ENCODE measurements at regions not wholly inside any gene's neighbourhood (a gene's known extent, or its start where the extent isn't known, plus 50 kb on each side); places are given as distances from the start of the nearest gene placed in this dataset.

DNA sequence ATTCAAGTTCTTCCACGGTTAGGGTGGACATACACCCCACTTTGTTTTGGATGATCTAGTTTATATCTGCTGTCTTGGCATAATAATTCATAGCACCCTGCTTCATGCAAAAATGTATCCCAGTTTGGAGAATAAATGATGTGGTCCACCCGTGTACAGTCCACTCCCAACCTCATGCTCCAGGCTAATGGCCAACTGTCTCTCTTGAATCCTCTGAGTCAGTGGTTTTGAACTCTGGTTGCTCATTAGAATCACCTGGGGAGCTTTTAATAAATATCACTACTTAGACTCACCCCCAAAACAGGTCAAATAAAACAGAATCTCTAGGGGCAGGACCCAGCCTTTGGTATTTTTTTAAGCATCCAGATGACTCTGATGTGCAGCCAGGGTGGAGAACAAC is 78.5 kb downstream of the SDC1 start:
- H3K56ac ChIP-seq (ENCODE audit: low read length) = no peak overlapping the region
- no peak overlapping the region for H3K4me3 ChIP-seq (ENCODE audit: low read length)
- WGBS (ENCODE audit: extremely low coverage, insufficient coverage, low lambda C conversion rate) = no CpG with 5 or more reads among the region's 2 CpGs
- H3K27me3 ChIP-seq (ENCODE audit: insufficient read depth, low read length, poor library complexity) = no peaks in the 10 kb centered on the region
- H3K79me2 ChIP-seq (ENCODE audit: control insufficient read depth, insufficient read depth, low read length) = no peaks in the 10 kb centered on the region
- no peak overlapping the region for H2BK15ac ChIP-seq (replicated peaks; ENCODE audit: low read depth)
- H3K18ac ChIP-seq (ENCODE audit: low read length) = no peak overlapping the region
- H2BK5ac ChIP-seq (ENCODE audit: low read length) = no peak overlapping the region
- H3K4ac ChIP-seq (ENCODE audit: low read depth, low read length) = no peak overlapping the region
- no peak overlapping the region for H4K5ac ChIP-seq (ENCODE audit: low read length)
- H3K36me3 ChIP-seq (ENCODE audit: control insufficient read depth, insufficient read depth, low read length) = no peaks in the 10 kb centered on the region
- H3K23ac ChIP-seq (ENCODE audit: low read length) = no peak overlapping the region
- no peak overlapping the region for H3K4me2 ChIP-seq (ENCODE audit: low read length)
- H2AK5ac ChIP-seq (ENCODE audit: low read length) = no peak overlapping the region
- peaks cover 15% of the 10 kb centered on the region for H3K4me1 ChIP-seq (ENCODE audit: control insufficient read depth, low read depth, low read length)
- no peaks in the 10 kb centered on the region for H3K79me1 ChIP-seq (ENCODE audit: low read length)
- H2BK120ac ChIP-seq (ENCODE audit: low read depth, low read length) = no peak overlapping the region
- no peak for DNase-seq
- no peak overlapping the region for H4K8ac ChIP-seq (ENCODE audit: low read depth, low read length)
- no peak overlapping the region for H3K27ac ChIP-seq (ENCODE audit: low read depth, low read length)
- H3K9ac ChIP-seq (ENCODE audit: low read length) = no peak overlapping the region

DNA sequence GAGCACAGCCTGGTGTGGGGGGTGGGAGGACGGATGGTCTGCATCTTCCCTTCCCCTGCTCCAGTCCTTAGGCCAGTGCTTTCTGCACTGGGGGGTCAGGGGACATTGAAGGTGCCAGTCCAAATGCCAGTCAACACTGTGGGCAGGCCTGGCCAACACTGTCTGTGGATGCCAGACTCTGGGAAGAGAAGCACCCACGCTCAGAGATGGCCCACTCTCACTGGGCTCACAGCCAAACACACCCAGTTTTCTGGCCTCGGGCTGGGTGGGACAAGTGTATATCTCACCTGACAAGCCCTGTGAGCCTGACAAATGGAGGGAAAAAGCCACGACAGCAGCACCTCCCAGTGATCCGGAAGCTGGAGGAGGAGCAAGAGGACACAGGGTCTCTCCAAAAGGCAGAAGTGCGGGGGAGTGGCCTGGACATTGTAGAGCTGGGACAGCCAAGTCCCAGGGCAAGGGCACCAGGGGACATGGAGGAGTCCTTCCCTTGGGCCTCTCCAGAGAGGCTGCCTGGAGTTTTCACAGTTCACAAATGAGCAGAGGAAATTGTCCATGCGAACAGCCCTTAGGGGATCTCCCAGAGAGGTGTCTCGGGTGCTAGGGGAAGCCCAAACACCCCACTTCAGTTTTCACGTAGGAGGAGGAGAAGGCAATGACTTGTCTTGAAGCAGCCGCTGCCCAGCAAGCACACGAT is 79.3 kb downstream of the SDC1 start:
- Histone ChIP-seq H3K56ac (ENCODE audit: low read length) (peak overlapping the region; percentile 19), H4K5ac (ENCODE audit: low read length) (no peak overlapping the region), H2AK5ac (ENCODE audit: low read length) (no peak overlapping the region), H4K8ac (ENCODE audit: low read depth, low read length) (no peak overlapping the region), H3K36me3 (ENCODE audit: control insufficient read depth, insufficient read depth, low read length) (no peaks in the 10 kb centered on the region), H3K79me1 (ENCODE audit: low read length) (no peaks in the 10 kb centered on the region), H3K4me2 (ENCODE audit: low read length) (no peak overlapping the region), H3K4me1 (ENCODE audit: control insufficient read depth, low read depth, low read length) (peaks cover 11% of the 10 kb centered on the region), H2BK15ac (replicated peaks; ENCODE audit: low read depth) (no peak overlapping the region), H3K27ac (ENCODE audit: low read depth, low read length) (no peak overlapping the region), H3K9ac (ENCODE audit: low read length) (no peak overlapping the region), H2BK120ac (ENCODE audit: low read depth, low read length) (no peak overlapping the region), H3K18ac (ENCODE audit: low read length) (no peak overlapping the region), H3K23ac (ENCODE audit: low read length) (no peak overlapping the region), H3K27me3 (ENCODE audit: insufficient read depth, low read length, poor library complexity) (no peaks in the 10 kb centered on the region), H3K79me2 (ENCODE audit: control insufficient read depth, insufficient read depth, low read length) (no peaks in the 10 kb centered on the region), H3K4me3 (ENCODE audit: low read length) (no peak overlapping the region), H2BK5ac (ENCODE audit: low read length) (no peak overlapping the region), H3K4ac (ENCODE audit: low read depth, low read length) (no peak overlapping the region)
- no CpG with 5 or more reads among the region's 11 CpGs for WGBS (ENCODE audit: extremely low coverage, insufficient coverage, low lambda C conversion rate)
- DNase-seq = peak; percentile 59

DNA sequence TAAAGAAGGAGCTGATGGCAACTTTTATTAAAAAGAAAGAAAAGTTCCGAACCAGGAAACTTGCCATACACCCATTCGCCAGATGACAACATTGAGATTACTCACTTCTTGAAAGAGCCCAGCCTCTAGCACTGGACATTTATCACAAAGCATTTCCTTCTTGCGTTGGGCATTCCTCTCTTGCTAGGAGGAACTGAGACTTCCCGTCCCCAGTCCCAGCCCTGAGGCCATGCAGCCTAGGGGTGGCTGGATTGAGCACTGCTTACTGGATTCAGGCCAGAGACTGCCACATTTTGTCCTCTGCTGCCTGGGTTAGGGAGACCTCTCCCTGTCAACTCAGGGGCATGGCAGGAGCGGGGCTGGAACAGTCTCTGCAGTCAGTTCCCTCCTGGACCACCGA is 80.1 kb downstream of the SDC1 start:
- H4K5ac ChIP-seq (ENCODE audit: low read length) = no peak overlapping the region
- no peak overlapping the region for H3K27ac ChIP-seq (ENCODE audit: low read depth, low read length)
- H3K4me1 ChIP-seq (ENCODE audit: control insufficient read depth, low read depth, low read length) = peaks cover 11% of the 10 kb centered on the region
- no peak overlapping the region for H3K9ac ChIP-seq (ENCODE audit: low read length)
- no CpG with 5 or more reads among the region's 6 CpGs for WGBS (ENCODE audit: extremely low coverage, insufficient coverage, low lambda C conversion rate)
- no peak overlapping the region for H3K56ac ChIP-seq (ENCODE audit: low read length)
- H3K4me2 ChIP-seq (ENCODE audit: low read length) = no peak overlapping the region
- no peak overlapping the region for H3K18ac ChIP-seq (ENCODE audit: low read length)
- no peak overlapping the region for H2AK5ac ChIP-seq (ENCODE audit: low read length)
- no peak overlapping the region for H2BK15ac ChIP-seq (replicated peaks; ENCODE audit: low read depth)
- no peaks in the 10 kb centered on the region for H3K79me1 ChIP-seq (ENCODE audit: low read length)
- H3K27me3 ChIP-seq (ENCODE audit: insufficient read depth, low read length, poor library complexity) = no peaks in the 10 kb centered on the region
- no peak overlapping the region for H3K4ac ChIP-seq (ENCODE audit: low read depth, low read length)
- no peaks in the 10 kb centered on the region for H3K36me3 ChIP-seq (ENCODE audit: control insufficient read depth, insufficient read depth, low read length)
- H4K8ac ChIP-seq (ENCODE audit: low read depth, low read length) = no peak overlapping the region
- H3K79me2 ChIP-seq (ENCODE audit: control insufficient read depth, insufficient read depth, low read length) = no peaks in the 10 kb centered on the region
- H2BK120ac ChIP-seq (ENCODE audit: low read depth, low read length) = no peak overlapping the region
- H3K4me3 ChIP-seq (ENCODE audit: low read length) = no peak overlapping the region
- no peak overlapping the region for H3K23ac ChIP-seq (ENCODE audit: low read length)
- H2BK5ac ChIP-seq (ENCODE audit: low read length) = no peak overlapping the region
- DNase-seq = no peak

DNA sequence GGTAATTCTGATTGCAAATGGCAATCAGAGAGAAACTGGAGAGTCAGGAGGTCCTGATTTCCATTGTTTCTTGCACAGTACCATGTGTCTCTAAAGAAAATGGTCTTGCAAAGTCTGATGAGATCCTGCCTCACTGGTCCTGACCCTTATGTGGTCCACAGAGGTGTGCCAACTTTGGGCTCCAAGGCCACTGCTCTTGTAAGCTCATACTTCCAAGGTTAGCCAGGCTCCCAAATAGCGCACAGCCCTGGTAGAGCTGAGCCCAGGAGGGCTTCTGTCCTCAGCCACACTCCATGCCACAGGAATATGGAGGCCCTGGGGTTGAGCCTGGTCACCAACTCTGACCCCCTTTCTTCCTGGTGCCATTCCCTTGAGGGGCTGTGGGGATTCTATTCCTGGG is 80.7 kb downstream of the SDC1 start:
- Histone ChIP-seq H3K9ac (ENCODE audit: low read length) (no peak overlapping the region), H4K8ac (ENCODE audit: low read depth, low read length) (no peak overlapping the region), H3K36me3 (ENCODE audit: control insufficient read depth, insufficient read depth, low read length) (no peaks in the 10 kb centered on the region), H3K4me3 (ENCODE audit: low read length) (no peak overlapping the region), H2BK5ac (ENCODE audit: low read length) (no peak overlapping the region), H3K56ac (ENCODE audit: low read length) (no peak overlapping the region), H3K23ac (ENCODE audit: low read length) (no peak overlapping the region), H2AK5ac (ENCODE audit: low read length) (no peak overlapping the region), H3K4me1 (ENCODE audit: control insufficient read depth, low read depth, low read length) (peaks cover 8% of the 10 kb centered on the region), H4K5ac (ENCODE audit: low read length) (no peak overlapping the region), H3K4ac (ENCODE audit: low read depth, low read length) (no peak overlapping the region), H3K18ac (ENCODE audit: low read length) (no peak overlapping the region), H3K4me2 (ENCODE audit: low read length) (no peak overlapping the region), H2BK15ac (replicated peaks; ENCODE audit: low read depth) (no peak overlapping the region), H3K27ac (ENCODE audit: low read depth, low read length) (no peak overlapping the region), H3K79me2 (ENCODE audit: control insufficient read depth, insufficient read depth, low read length) (no peaks in the 10 kb centered on the region), H3K79me1 (ENCODE audit: low read length) (no peaks in the 10 kb centered on the region), H3K27me3 (ENCODE audit: insufficient read depth, low read length, poor library complexity) (no peaks in the 10 kb centered on the region), H2BK120ac (ENCODE audit: low read depth, low read length) (no peak overlapping the region)
- no CpG with 5 or more reads among the region's 1 CpG for WGBS (ENCODE audit: extremely low coverage, insufficient coverage, low lambda C conversion rate)
- DNase-seq = no peak

DNA sequence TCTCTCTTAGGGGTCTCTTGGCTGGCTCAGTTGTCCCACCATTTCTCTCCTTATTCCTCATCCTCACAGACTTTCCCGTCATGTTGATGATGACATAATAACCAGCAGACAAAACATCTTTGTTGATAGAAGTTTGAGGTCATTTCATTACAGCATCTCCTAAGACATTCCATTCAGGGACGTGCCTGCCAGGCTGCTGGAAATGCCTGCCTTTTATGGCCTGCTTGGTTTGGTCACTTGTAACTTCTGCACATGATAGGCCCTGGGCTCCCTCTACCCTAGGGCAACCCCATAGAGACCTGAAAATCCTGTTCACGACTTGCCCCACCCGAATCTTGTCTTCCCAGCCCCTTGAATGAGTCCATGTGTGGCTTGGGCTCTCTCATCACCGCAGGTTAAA is 81.7 kb downstream of the SDC1 start:
- Histone ChIP-seq H2BK15ac (replicated peaks; ENCODE audit: low read depth) (no peak overlapping the region), H3K4ac (ENCODE audit: low read depth, low read length) (no peak overlapping the region), H2BK120ac (ENCODE audit: low read depth, low read length) (no peak overlapping the region), H3K36me3 (ENCODE audit: control insufficient read depth, insufficient read depth, low read length) (no peaks in the 10 kb centered on the region), H3K27ac (ENCODE audit: low read depth, low read length) (no peak overlapping the region), H3K9ac (ENCODE audit: low read length) (no peak overlapping the region), H3K79me1 (ENCODE audit: low read length) (no peaks in the 10 kb centered on the region), H3K56ac (ENCODE audit: low read length) (no peak overlapping the region), H3K23ac (ENCODE audit: low read length) (no peak overlapping the region), H3K27me3 (ENCODE audit: insufficient read depth, low read length, poor library complexity) (no peaks in the 10 kb centered on the region), H4K5ac (ENCODE audit: low read length) (no peak overlapping the region), H3K79me2 (ENCODE audit: control insufficient read depth, insufficient read depth, low read length) (no peaks in the 10 kb centered on the region), H3K18ac (ENCODE audit: low read length) (no peak overlapping the region), H4K8ac (ENCODE audit: low read depth, low read length) (no peak overlapping the region), H3K4me3 (ENCODE audit: low read length) (no peak overlapping the region), H2BK5ac (ENCODE audit: low read length) (no peak overlapping the region), H3K4me2 (ENCODE audit: low read length) (no peak overlapping the region), H2AK5ac (ENCODE audit: low read length) (no peak overlapping the region), H3K4me1 (ENCODE audit: control insufficient read depth, low read depth, low read length) (peaks cover 3% of the 10 kb centered on the region)
- WGBS (ENCODE audit: extremely low coverage, insufficient coverage, low lambda C conversion rate) = no CpG with 5 or more reads among the region's 5 CpGs
- DNase-seq = peak; percentile 50

DNA sequence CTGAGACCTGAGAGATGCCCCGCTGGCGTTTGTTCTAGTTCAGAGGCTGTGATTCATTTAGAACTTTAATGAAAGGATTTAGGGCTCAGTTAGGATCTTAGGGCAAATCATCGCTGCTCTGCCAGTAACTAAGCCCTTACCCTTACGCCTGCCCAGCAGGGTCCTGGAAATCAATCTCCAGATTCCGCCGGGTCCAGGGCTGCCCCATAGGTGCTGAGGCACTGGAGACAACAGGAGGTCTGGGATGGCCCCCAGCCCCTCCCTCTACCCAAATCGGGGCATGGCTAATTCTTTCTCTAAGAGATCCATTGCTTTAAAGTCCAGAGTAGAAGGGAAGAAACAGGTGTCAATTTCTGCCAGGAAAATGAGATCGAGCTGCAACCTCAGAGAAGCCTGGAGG is 83.1 kb downstream of the SDC1 start:
- no CpG with 5 or more reads among the region's 8 CpGs for WGBS (ENCODE audit: extremely low coverage, insufficient coverage, low lambda C conversion rate)

More for the DNA sequence above, 83.1 kb downstream of the SDC1 start:
- Histone ChIP-seq H3K4me3 (ENCODE audit: low read length) (no peak overlapping the region), H2AK5ac (ENCODE audit: low read length) (no peak overlapping the region), H3K79me1 (ENCODE audit: low read length) (no peaks in the 10 kb centered on the region), H3K9ac (ENCODE audit: low read length) (no peak overlapping the region), H3K4me1 (ENCODE audit: control insufficient read depth, low read depth, low read length) (peaks cover 3% of the 10 kb centered on the region), H2BK15ac (replicated peaks; ENCODE audit: low read depth) (no peak overlapping the region), H3K23ac (ENCODE audit: low read length) (no peak overlapping the region), H3K79me2 (ENCODE audit: control insufficient read depth, insufficient read depth, low read length) (no peaks in the 10 kb centered on the region), H3K27me3 (ENCODE audit: insufficient read depth, low read length, poor library complexity) (no peaks in the 10 kb centered on the region), H3K56ac (ENCODE audit: low read length) (no peak overlapping the region), H3K36me3 (ENCODE audit: control insufficient read depth, insufficient read depth, low read length) (no peaks in the 10 kb centered on the region), H4K8ac (ENCODE audit: low read depth, low read length) (no peak overlapping the region), H2BK120ac (ENCODE audit: low read depth, low read length) (no peak overlapping the region), H3K4ac (ENCODE audit: low read depth, low read length) (no peak overlapping the region), H2BK5ac (ENCODE audit: low read length) (no peak overlapping the region), H4K5ac (ENCODE audit: low read length) (no peak overlapping the region), H3K4me2 (ENCODE audit: low read length) (no peak overlapping the region), H3K18ac (ENCODE audit: low read length) (no peak overlapping the region), H3K27ac (ENCODE audit: low read depth, low read length) (no peak overlapping the region)
- no peak for DNase-seq
